NCI-H524 (cell line): ENCODE measurements at regions not wholly inside any gene's neighbourhood (a gene's known extent, or its start where the extent isn't known, plus 50 kb on each side); places are given as distances from the start of the nearest gene placed in this dataset.
"Not testable (repeated sequence)": the region's sequence is repeated elsewhere in the genome, so short reads cannot be mapped to it uniquely, and the experiment has no call there.

Experiments
- DNase-seq, 2 experiments: peaks; one replicate each; lab custom pipeline; 2025; lab: John Stamatoyannopoulos, UW

DNA sequence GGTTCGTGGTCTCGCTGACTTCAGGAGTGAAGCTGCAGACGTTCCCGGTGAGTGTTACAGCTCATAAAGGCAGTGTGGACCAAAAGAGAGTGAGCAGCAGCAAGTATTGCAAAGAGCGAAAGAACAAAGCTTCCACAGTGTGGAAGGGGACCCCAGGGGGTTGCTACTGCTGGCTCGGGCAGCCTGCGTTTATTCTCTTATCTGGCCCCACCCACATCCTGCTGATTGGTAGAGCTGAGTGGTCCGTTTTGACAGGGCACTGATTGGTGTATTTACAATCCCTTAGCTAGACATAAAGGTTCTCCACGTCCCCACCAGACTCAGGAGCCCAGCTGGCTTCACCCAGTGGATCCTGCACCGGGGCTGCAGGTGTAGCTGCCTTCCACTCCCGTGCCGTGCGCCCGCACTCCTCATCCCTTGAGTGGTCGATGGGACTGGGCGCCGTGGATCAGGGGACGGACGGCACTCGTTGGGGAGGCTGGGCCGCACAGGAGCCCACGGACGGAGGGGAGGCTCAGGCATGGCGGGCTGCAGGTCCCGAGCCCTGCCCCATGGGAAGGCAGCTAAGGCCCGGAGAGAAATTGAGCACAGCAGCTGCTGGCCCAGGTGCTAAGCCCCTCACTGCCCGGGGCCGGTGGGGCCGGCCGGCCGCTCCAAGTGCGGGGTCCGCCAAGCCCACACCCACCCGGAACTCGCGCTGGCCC, 2661.6 kb upstream of the PCDH20 start:
- DNase-seq: not testable (repeated sequence)

DNA sequence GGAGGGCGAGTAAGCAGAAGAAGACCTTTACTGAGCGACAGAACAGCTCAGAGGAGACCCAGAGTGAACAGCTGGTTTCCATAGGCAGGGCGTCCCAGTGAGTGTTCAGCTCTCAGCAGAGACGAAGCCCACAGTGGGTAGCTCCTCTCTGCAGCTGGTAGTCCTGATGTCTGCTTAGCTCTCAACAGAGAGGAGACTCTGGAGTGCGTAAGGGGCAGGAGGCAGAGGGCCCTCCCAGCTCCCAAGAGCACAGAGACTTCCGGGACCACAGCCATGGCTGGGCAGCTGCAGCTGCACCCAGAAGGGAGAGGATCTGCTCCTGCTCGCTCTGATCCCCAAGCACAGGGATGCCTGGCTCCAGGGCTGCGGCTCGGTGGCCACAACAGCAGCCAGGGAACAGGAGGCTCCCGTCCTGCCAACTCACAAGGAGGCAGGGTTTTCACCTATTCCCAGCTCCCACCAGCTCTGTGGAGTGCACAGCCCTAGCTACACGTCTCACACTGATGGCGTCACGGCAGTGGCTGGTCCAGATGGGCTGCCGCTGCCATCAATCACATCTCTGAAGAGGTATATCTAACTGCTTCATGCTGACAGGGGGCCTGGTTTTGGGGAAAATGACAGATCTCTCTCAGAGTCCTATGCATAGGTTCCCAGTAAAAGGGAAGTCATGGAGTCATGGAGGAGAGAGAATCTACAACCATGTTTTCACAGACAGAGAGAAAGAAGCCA, 2660.1 kb upstream of the PCDH20 start:
- DNase-seq: no peak

DNA sequence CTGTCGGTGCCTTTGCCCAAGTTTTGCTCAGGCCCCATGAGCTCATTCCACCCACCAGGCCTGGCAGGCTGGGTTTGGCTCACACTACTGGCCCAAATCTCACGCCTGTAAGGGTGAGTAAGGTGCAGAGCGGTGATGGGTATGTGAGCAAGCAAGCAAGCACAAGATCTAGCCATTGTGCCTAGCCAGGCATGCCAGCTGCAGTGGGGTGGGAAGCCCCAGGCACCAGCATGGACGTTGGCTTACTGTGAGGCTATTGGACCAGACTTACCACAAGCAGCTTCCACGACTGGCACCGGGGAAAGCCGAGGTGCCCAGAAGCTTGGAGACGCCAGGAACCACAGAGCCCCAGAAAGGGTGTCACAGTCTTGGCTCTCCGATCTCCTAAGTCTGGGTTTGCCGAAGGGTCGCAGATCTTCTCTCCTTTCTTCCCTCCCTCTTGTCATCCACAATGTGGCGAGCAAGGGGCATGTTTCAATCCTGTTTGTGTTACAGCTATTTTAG, 2659.4 kb upstream of the PCDH20 start:
- no peak for DNase-seq

DNA sequence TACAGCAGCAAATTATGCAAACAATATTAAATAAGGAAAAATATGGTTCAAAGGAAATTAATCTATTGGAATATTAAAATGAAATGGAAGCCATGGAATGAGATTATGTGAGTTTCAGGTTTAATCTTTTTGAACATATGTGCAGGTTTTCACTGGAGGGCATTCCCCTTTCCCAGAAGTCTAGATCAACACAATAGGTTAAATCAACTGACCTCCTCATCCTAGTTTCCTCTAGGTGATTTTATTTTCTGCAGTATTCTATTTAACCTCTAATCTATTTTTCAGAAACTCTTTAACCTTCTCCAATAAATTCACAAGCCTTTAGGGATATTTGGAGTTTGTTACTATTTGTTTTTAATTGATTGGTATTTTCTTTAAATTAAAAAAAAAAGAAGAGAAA, 2657.6 kb upstream of the PCDH20 start:
- no peak for DNase-seq

DNA sequence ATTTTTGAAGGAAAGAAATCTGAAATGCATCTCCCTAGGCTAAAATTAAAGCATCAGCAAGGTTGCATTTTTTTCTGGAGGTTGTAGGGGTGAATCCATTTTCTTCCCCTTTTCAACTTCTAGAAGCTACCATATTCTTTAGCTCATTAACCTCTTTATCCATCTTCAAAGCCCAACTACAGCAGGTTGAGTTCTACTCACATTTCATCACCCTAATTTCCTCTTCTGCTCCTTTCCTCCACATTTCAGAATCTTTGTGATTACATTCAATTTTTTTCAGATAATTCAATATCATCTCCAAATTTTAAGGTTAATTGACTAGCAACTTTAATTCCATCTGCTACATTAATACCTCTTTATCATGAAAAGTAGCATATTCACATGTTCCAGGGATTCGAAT, 2655.7 kb upstream of the PCDH20 start:
- DNase-seq: no peak

DNA sequence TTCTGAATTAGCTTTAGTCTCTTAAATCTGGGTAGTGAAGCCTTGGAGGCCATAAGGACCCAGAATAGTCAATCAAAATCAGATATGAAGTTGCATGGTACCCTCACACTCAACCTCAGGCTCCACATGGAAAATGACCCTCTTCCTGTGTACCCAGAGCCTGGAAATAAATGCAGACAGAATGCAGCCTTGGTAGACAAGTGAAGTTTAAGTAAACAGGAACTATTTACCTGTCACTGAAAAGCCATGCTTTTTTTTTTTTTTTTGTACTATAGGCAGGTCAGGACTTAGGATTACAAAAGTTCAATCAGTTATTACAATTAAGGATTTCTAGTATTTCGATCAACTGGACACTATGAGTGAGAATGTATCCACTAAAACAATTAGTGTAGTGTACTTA, 2654.2 kb upstream of the PCDH20 start:
- DNase-seq: no peak

DNA sequence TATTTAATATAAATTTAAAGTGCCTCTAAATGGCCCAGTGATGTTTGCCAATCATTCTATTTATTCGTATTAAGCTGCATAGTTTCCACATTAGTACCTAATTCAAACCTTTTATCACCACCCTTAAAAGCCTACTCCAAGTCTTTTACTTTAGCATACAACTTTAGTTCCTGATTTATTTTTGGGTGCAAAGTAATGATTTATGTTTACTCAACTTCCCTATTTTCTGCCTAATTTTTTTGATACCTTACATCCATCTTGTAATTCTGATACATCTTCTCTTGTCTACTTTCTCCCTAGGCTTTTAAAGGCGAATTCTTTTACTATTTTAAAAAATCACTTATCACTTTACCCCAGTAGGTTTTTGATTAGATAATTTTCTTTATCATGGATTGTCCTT, 2651.1 kb upstream of the PCDH20 start:
- no peak for DNase-seq

DNA sequence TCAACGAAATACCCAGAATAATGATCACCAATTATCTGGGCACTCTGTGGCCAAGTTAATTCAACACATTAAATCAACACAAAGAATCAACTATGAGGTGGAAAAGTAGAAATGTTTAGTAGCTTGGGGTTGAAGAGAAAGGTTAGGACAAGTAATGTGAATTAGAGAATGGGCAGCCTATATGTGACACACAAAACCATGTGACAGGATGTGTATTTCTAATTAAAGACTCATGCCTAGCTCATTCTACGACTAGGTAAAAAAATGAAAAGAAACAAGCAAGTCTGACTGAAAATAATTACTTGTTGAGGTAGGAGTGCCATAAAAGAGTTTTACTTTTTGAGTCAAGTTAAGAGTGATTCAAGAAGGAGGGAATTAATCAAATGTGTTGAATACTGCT, 2646.0 kb upstream of the PCDH20 start:
- no peak for DNase-seq

DNA sequence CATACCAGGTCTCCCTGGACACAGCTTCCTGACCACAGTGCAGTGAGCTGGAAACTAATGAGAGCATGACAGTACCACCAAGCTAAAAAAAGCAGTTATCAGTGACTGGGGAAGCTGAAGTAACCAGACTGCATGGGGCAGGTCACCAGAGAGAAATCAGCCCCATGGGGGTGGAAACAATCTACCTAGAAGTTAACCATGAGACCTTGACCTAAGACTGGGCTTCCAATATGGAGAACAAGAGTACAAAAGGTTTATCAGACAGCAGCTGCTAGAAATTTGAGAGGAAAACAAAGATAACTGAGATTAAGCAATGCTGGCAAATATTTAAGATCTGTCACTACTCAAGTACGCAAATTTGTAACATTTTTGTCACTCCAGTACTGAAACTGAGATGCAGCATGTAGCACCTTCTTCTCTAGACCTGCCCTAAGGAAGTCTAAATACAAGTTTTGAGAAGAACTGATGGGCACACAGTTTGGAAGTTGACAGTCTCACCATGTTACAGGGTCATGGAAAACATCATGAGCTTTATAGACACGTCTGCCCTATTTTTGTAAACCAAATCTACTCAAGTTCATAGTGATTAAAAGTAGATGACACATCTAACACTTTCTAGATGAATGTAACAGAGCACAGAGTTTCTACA, 2641.8 kb upstream of the PCDH20 start:
- DNase-seq: no peak

DNA sequence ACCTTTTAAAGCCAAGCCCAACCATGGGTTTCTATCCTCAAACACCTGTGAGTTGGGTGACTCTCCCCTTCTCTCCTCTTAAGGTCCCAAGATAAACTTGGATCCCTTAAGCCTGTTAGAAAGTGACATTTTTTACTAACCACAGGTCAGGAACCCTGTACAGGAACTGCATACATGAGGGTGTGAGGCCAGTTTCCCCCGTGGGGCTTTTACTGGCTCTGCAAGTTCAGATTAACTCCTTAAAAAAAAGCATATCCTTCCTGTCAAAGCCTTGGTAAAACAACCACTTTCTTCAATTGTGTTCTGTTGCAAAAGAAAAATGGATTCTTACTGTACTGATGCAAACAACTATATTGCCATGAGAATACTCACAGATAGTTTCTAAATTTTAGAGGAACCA, 2638.7 kb upstream of the PCDH20 start:
- DNase-seq: no peak

DNA sequence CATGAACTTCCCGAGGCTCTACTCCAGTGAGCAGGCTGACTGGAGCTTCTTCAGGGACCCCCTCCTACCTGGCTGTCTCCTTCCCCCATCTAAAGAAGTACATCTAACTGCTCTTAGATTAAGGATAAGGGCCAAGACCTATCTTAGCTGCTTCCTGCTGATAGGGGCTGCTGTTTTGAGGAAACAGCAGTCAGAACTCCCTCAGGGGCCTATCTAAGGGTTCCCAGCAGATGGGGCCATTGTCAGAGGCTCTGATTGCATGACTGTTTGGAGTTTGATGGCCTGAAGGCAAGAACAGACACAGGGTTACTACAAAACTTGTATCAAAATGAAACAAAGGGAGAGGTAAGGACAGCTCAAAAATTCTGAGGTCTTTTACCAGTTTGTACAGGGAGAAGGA, 2636.9 kb upstream of the PCDH20 start:
- DNase-seq: no peak

DNA sequence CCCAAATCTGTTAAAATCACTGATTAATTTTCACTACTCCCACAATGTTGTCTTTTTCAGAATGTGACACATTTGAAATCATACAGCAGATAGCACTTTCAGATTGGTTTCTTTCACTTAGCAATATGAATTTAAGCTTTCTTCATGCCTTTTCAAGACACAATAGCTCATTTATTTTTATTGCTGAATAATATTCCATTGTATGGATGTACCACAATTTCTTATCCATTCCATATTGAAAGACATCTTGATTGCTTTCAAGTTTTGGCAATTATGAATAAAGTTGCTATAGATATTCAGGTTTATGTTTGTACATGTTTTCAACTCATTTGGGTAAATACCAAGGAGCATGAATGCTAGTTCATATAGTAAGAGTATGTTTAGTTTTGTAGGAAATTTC, 2635.6 kb upstream of the PCDH20 start:
- DNase-seq: no peak

DNA sequence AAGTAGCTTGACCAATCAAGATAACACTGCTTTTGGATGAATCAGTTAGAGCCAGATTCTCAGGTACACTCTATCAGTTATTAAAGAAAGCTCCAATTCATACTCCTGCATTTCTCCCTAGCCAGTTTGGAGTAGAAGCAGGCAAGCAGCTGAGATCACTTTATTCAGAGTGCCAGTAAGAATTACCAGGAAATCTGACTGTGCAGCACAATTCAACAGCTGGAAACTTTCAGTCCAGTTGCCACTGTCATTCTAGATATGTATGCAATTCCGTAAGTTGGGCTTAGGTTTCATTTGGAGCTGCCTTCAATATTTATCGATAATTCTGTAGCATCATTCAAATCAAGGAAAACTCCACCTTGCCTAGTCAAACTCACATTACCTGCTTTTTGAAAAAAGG, 2625.6 kb upstream of the PCDH20 start:
- DNase-seq: no peak

DNA sequence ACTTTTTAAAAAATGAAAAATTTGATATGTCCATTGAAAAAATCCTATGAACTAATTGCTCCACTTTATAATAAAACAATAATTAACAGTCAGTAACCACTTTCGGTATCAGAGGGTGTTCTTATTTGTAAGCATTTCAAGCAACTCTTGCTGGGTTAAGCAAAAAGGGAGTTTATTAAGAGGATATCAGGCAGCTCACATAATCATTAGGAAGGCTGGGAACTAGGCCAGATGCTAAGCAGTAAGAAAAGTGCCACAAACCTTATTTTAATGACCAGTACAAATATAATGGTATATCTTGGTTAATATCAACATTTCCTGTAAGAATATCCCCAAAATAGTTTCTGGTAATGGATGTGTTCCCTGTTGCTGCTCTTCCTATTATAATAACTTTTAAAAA, 2618.3 kb upstream of the PCDH20 start:
- DNase-seq: no peak

DNA sequence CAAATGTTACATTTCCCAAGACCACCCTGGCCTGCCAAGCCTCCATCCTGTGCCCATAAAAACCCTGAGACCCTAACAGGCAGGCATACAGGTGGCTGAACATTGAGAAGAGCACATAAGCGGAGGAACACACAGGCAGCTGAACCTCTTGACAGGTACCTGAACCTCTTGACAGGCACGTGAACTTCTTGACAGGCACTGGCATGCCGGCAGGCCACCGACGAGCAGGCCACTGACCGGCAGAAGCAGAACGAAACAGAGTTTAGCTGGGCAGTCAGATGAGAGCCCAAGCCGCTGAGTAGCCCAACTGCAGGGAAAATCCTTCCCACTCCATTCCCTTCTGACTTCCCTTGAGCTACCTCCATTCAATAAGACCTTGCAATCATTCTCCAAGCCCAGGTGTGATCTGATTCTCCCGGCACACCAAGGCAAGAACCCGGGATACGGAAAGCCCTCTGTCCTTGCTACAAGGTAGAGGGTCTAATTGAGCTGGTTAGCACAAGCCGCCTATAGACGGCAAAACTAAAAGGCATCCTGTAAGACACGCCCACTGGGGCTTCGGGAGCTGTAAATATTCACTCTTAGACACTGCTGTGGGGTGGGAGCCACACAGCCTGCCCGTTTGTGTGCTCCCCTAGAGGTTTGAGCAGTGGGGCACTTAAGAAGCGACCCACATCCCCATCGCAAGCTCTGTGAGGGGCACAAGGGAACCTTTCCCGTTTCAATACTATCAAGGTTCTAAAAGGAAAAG, 2613.9 kb upstream of the PCDH20 start:
- no peak for DNase-seq

DNA sequence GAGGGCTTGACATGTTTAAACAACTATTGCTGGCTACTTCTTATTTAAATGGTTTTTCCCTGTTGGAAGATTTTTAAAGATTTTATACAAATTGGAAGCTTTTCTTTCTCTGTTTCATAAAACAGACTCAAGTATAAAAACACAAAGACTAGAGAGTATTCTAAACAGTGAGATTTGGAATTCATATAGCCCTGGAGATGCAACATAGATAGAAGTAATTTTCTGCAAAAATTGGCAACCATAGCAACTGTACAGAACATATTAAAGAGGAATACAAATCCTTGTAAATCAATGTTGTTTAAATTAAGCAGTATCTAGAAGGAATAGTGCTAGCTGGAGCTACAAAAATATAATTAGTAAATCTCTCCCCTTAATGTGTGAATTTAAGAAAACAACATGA, 2612.9 kb upstream of the PCDH20 start:
- DNase-seq: no peak

DNA sequence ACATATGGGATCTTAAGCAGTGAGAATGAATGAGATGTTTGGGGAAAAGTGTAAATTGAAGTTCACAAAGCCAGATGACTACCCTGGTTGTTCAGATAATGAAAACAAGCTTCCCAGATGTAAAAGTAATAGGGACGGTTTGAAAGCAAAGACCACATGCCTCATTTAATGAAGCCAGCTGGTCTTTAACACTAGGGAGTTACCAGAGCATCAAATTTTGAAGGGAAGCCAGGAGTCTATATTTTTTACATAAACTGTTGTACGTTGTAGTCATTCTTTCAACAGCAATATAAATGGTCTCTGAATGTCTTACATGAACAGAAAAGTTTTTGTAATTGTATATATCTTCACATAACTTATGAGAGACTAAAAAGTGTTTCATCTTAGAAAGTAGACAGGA, 2604.5 kb upstream of the PCDH20 start:
- no peak for DNase-seq

DNA sequence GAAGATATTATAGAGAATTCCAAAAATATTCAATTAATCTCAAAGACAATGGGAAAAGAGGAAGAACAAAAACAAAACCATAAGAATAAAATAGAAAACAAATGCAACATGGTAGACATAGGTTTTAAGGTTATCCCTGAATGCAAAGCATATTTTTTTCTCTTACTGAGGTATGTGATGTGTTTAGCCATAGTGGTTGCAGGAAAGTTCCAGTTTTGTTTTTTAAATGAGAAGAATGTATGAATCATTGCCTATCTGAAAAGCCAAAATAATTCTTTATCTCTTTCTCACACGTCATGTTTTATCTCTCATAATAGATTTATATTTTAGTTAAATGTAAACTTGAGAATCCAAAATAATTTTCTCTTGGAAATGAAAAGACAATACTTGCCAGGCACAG, 2591.7 kb upstream of the PCDH20 start:
- no peak for DNase-seq

DNA sequence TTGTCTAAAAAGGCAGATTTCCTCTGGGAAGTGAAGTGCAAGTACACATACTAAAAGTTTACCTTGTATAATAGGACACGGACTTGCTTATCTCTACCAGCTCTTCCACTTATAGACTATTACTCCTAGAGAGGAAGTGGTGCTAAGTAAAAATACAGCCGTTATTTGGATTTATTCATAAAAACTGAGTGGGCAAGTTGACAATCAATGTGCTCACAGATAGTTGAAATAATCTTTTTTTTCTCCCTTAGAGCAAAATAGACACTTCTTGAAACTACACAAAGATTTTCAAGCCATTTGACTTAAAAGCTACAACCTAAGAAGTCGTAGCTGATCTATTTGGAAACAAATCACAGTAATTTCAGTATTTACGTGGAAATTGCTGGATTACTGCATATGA, 2584.7 kb upstream of the PCDH20 start:
- DNase-seq: no peak

DNA sequence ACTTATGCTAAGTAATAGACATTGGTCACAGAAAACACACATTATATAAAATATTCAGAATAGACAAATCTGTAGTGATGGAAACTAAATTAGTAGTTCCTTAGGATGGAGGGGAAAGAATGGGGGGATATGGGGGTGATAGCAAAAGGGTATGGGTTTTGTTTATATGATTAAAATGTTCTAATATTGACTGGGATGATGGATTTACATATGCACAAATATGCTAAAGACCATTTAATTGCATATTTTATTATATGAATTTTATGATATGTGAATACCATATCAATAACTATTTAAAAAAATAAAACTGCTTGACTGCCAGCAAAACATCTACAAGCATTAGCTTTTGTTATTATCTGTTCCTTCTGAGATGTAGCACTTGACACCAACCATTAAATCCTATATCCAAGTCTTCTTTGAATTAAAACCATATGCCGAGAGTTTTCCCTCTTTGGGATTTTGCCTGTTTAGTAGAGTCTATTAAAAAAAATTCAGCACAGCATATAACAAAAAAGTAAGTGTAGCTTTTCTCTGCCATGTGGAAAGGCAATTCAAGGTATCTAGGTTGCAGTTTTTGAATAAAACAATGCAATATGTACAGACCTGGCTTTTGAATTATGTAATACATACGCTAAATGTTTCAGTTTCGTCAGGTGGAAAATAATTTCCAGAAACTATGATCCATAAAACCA, 2584.1 kb upstream of the PCDH20 start:
- DNase-seq: no peak

DNA sequence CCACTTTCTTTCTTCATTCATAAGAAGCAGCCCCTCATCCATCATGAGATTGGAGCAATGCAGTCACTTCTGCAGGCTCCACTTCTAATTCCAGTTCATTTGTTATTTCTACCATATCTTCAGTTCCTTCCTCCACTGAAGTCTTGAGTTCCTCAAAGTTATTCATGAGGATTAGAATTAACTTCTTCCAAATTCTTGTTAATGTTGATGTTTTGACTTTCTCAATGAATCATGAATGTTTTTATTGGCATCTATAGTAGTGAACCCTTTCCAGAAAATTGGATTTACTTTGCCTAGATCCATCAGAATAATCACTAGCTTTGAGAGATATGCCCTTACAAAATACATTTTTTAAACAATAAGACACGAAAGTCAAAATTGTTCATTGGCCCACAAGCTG, 2567.7 kb upstream of the PCDH20 start:
- no peak for DNase-seq

DNA sequence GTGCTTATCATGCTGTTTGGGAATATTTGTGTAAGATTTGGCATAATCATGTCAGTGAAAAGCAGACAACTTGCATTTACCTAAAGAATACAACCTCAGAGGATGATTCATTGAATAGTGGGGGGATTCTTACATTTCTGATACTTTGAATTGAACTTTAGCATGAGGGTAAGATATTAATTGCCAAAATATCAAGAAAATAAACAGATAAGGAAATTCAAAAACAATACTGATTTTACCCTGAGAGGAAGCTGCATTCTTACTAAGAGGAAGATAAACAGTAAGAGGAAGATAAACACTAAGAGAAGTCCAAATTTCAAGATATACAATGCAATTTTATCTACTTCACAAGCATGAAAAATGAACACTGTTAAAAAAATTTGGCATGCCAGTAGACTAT, 2564.3 kb upstream of the PCDH20 start:
- no peak for DNase-seq
